Esophagus squamous epithelium (tissue), 5 donors: ENCODE measurements at regions not wholly inside any gene's neighbourhood (a gene's known extent, or its start where the extent isn't known, plus 50 kb on each side); places are given as distances from the start of the nearest gene placed in this dataset.

ENCODE experiments used
- DNase-seq: peaks from one replicate; lab custom pipeline; 2025; lab: John Stamatoyannopoulos, UW
- H3K27ac ChIP-seq, 4 donors: fragments of 200-600 bp; sonication (generic); one replicate each; pipeline ENCODE4 v1.5.1; 2016 to 2019; ENCODE audit warnings: mild to moderate bottlenecking in 1 of 4
- H3K27me3 ChIP-seq, 4 donors: fragments of 200-600 bp; sonication (generic); 1 replicate in 3 of 4; 2 replicates in 1 of 4; pipeline versions ENCODE4 v1.5.1 to v1.6.0; 2017 to 2021; ENCODE audit warnings: antibody characterized with exemption in 1 of 4
- H3K36me3 ChIP-seq, 3 donors: fragments of 200-600 bp; sonication (generic); one replicate each; pipeline ENCODE4 v1.5.1; 2016 to 2019
- H3K4me1 ChIP-seq, 3 donors: fragments of 200-600 bp; sonication (generic); one replicate each; pipeline ENCODE4 v1.5.1; 2017 to 2019
- H3K4me3 ChIP-seq, 4 donors: fragments of 200-600 bp; sonication (generic); 1 replicate in 3 of 4; 2 replicates in 1 of 4; pipeline ENCODE4 v1.5.1; 2016 to 2019; ENCODE audit warnings: mild to moderate bottlenecking in 2 of 4, moderate library complexity in 1 of 4
- H3K9me3 ChIP-seq, 3 donors: fragments of 200-600 bp; sonication (generic); one replicate each; pipeline ENCODE4 v1.5.1; 2016 to 2019
- POLR2A ChIP-seq, 4 donors: fragments of 450-650 bp; IDR thresholded peaks; one replicate each; pipeline ENCODE4 v1.6.1; 2017; ENCODE audit warnings: antibody characterized with exemption in 4 of 4, mild to moderate bottlenecking in 4 of 4, moderate library complexity in 3 of 4
- WGBS, 2 donors: methylation state at CpG; one replicate each; pipeline ENCODE4 v1.1.5; 2018; 5-methylcytosine and 5-hydroxymethylcytosine counted together
- intact Hi-C: fragments of 100-400 bp; cut with DNase I; formaldehyde crosslinking; loops from one replicate; pipeline ENCODE4 v1.15.0; 2022
- TF ChIP-seq, protein P1 (sequence below), 6 experiments: fragments of 450-650 bp in 4 of 6; fragments of 200-600 bp in 2 of 6; sonication (generic) in 2 of 6; IDR thresholded peaks; one replicate each; pipeline ENCODE4 v1.5.1; 2016 to 2019; ENCODE audit warnings: antibody characterized with exemption in 6 of 6, mild to moderate bottlenecking in 4 of 6, moderate library complexity in 4 of 6
- donor health status: DM: yes; HTN: yes; CAD: no.

DNA sequence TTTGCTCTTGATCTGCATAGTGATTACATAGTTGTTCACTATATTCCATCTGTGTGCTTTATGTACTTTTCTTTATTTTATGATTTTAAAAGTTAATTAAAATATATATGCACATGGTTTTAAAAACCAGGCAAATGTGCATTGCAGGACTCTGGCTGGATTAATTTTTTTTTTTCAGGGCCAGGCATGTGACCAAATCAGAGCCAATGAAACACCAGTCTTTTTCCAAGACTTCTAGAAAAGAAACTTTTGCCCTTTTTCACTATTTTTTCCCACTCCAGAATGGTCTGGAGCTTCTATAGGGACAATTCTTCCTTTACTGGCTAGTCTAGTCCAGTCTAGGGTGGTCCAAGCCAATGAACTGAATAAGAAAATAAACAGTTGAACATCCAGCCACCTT is 198.1 kb upstream of the FBXO11 start:
- no peak overlapping the region for H3K4me3 ChIP-seq
- DNase-seq, result no peak
- no peak for TF ChIP-seq POLR2A (IDR thresholded peaks at IDR 0.05)
- TF ChIP-seq, protein P1, sequence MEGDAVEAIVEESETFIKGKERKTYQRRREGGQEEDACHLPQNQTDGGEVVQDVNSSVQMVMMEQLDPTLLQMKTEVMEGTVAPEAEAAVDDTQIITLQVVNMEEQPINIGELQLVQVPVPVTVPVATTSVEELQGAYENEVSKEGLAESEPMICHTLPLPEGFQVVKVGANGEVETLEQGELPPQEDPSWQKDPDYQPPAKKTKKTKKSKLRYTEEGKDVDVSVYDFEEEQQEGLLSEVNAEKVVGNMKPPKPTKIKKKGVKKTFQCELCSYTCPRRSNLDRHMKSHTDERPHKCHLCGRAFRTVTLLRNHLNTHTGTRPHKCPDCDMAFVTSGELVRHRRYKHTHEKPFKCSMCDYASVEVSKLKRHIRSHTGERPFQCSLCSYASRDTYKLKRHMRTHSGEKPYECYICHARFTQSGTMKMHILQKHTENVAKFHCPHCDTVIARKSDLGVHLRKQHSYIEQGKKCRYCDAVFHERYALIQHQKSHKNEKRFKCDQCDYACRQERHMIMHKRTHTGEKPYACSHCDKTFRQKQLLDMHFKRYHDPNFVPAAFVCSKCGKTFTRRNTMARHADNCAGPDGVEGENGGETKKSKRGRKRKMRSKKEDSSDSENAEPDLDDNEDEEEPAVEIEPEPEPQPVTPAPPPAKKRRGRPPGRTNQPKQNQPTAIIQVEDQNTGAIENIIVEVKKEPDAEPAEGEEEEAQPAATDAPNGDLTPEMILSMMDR (IDR thresholded peaks at IDR 0.05), result no peak
- H3K27me3 ChIP-seq, result no peaks in the 10 kb centered on the region
- H3K4me1 ChIP-seq, result peaks cover 0 to 22% (median 13%) of the 10 kb centered on the region in 3 donors
- no peaks in the 10 kb centered on the region for H3K36me3 ChIP-seq
- H3K9me3 ChIP-seq, result no peaks in the 10 kb centered on the region
- no peak overlapping the region for H3K27ac ChIP-seq
- intact Hi-C loops, result no loop called here

DNA sequence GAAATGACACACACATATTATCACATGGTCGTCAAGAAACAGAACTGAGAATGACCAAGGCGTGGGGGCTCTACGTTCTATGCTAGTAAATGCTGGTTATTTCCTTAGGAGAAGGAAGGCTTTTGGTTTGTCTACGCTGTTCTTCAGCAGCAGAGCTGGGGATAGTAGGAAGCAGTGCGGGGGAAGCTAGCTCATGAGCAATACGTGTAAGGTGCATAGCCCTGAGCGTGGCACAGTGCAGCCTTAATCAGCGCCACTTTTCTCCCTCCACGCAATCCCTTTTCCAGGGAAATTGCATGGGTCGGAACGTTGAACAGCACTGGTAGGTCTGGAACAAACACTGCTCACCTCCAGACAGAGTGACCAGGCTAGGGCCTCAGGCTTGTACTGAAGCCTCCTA is 199.6 kb upstream of the FBXO11 start:
- TF ChIP-seq POLR2A (IDR thresholded peaks at IDR 0.05), result no peak
- TF ChIP-seq, protein P1 (IDR thresholded peaks at IDR 0.05), result no peak
- 74 to 90% methylated on average over 9 to 11 of the region's 11 CpGs for WGBS, 2 donors
- no peak overlapping the region for H3K4me3 ChIP-seq

DNA sequence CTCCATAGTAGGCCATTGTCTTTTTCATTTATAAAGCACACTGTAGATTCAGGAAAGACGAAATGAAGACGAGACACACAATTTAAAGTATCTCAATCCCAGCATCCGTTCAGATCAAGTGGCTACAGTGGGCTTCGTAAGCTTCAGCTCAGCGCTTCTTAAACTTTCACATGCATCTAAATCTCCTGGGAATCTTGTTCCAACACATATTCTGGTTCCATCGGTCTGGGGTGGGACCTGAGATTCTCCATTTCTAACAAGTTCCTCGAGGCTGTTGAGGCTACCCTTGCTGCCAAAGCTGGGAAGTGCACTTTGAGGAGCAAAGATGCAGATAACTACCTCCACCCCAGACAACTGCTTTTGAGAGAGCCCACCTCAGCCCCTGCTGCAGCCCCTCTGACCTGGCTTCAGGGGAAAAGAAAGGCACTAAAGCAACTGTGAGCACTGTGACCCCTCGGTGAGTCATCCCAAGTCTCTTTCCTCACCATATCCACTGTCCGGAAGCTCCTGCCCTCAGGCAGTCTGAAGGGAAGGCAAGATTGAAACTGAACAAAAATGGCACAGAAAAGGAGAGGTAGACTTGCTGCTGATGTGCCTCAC is 201.1 kb upstream of the FBXO11 start:
- no peaks in the 10 kb centered on the region for H3K27me3 ChIP-seq
- DNase-seq, result no peak
- peak overlapping the region in 3 of 4 donors; percentile 35 to 59 (median 57) for H3K27ac ChIP-seq
- WGBS, 2 donors, result 52 to 70% methylated on average over 7 to 8 of the region's 9 CpGs
- intact Hi-C loops, result loop anchor here (5.0 kb wide), 1 partner anchor 250 kb away; no protein-coding TSS in a partner anchor
- no peak overlapping the region for H3K4me3 ChIP-seq
- H3K4me1 ChIP-seq, result peaks cover 0 to 41% (median 22%) of the 10 kb centered on the region in 3 donors
- no peaks in the 10 kb centered on the region for H3K36me3 ChIP-seq
- H3K9me3 ChIP-seq, result no peaks in the 10 kb centered on the region
- TF ChIP-seq POLR2A (IDR thresholded peaks at IDR 0.05), result no peak
- TF ChIP-seq, protein P1 (IDR thresholded peaks at IDR 0.05), result peak in 1 of 6 experiments; percentile 18

More for the DNA sequence above, 199.6 kb upstream of the FBXO11 start:
- Histone ChIP-seq H3K27me3 (no peaks in the 10 kb centered on the region), H3K27ac (peak overlapping the region in 1 of 4 donors; percentile 67), H3K9me3 (no peaks in the 10 kb centered on the region), H3K4me1 (peaks cover 0 to 26% (median 14%) of the 10 kb centered on the region in 3 donors), H3K36me3 (no peaks in the 10 kb centered on the region)
- DNase-seq, result no peak
- intact Hi-C loops, result loop anchor here (5.0 kb wide), 1 partner anchor 249 kb away; no protein-coding TSS in a partner anchor

DNA sequence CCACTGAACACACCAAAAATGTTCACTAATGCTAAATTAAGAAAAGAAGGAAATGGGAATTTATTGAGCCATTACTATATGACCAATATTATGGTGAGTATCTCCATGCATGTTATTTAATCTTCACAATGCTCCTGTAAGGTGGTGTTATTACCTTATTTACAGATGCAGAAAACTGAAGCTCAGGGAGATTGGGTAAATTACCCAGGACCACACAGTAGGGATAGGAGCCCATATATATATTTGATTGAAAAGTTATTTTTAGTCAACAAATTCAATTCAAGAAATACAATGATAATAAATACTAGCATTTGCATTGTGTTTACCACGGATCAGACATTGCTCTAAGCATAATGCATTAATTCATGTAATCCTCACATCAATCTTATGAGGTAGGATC is 202.2 kb upstream of the FBXO11 start:
- no peaks in the 10 kb centered on the region for H3K36me3 ChIP-seq
- peaks cover 0 to 42% (median 22%) of the 10 kb centered on the region in 3 donors for H3K4me1 ChIP-seq
- WGBS, 2 donors, result 81 to 82% methylated on average over 1 of the region's 1 CpG
- H3K4me3 ChIP-seq, result no peak overlapping the region
- H3K27me3 ChIP-seq, result no peaks in the 10 kb centered on the region
- no peak for DNase-seq
- H3K9me3 ChIP-seq, result no peaks in the 10 kb centered on the region
- TF ChIP-seq POLR2A (IDR thresholded peaks at IDR 0.05), result no peak
- TF ChIP-seq, protein P1 (IDR thresholded peaks at IDR 0.05), result no peak
- H3K27ac ChIP-seq, result no peak overlapping the region
- intact Hi-C loops, result loop anchor here (5.0 kb wide), 1 partner anchor 251 kb away; no protein-coding TSS in a partner anchor

DNA sequence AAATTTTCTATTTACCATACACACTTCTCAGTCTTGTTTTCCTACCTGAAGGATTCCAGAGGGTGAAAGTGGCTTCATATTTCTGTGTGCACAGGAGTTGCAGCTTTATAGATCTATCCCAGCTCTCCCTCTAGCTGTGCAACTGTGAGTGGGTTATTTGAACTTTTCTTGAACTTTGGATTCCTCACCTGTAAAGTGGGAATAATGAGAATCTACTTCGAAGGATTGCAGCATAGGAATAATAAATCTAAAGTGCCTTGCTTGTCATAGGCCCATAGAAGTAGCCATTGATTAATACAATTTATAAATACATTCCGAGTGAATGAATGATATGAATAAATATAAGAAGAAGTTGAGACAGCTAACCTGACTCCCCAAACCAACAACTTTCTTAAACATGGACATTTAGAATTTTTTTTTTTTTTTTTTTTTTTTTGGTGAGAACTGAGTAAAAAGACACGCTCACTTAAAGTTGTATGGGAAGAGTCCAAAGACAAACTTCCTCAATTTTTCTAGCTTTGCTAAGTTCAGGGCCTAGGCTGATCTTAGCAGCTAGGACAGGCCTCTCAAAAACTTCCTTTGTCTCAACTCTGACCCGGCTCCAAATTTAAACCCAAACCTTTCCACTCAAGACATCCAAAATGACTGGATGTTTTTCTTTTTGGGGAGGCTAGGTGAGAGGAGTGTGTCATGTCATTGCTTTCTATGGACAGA is 203.3 kb upstream of the FBXO11 start:
- H3K4me1 ChIP-seq, result peaks cover 0 to 42% (median 22%) of the 10 kb centered on the region in 3 donors
- no peak overlapping the region for H3K27ac ChIP-seq
- TF ChIP-seq, protein P1 (IDR thresholded peaks at IDR 0.05), result no peak
- no peak for TF ChIP-seq POLR2A (IDR thresholded peaks at IDR 0.05)
- no peak overlapping the region for H3K4me3 ChIP-seq
- no peaks in the 10 kb centered on the region for H3K36me3 ChIP-seq
- H3K27me3 ChIP-seq, result no peaks in the 10 kb centered on the region
- intact Hi-C loops, result loop anchor here (5.0 kb wide), 1 partner anchor 252 kb away; no protein-coding TSS in a partner anchor
- H3K9me3 ChIP-seq, result no peaks in the 10 kb centered on the region
- WGBS, 2 donors, result 76 to 77% methylated on average over 4 of the region's 4 CpGs
- DNase-seq, result no peak
